ENCODE measurements at regions not wholly inside any gene's neighbourhood (a gene's known extent, or its start where the extent isn't known, plus 50 kb on each side); places are given as distances from the start of the nearest gene placed in this dataset.

GRCh38 chr11:134818516-134818915 lies 406.5 kb upstream of the B3GAT1 start:
- DNase-seq (ENCODE audit: low spot score) = no peak

- no peak for DNase-seq (ENCODE audit: low spot score)
These were observed 403.4 kb upstream of the B3GAT1 start for GRCh38 chr11:134815404-134815803.

- no peak for DNase-seq (ENCODE audit: low spot score)
These were observed 396.0 kb upstream of the B3GAT1 start for GRCh38 chr11:134807997-134808396.

GRCh38 chr11:134802598-134802997 lies 390.6 kb upstream of the B3GAT1 start:
- DNase-seq (ENCODE audit: low spot score) = no peak

- DNase-seq (ENCODE audit: low spot score) = no peak
These were observed 390.1 kb upstream of the B3GAT1 start for GRCh38 chr11:134802116-134802515.

- DNase-seq (ENCODE audit: low spot score) = no peak
These were observed 389.5 kb upstream of the B3GAT1 start for GRCh38 chr11:134801570-134801969.

- no peak for DNase-seq (ENCODE audit: low spot score)
These were observed 388.8 kb upstream of the B3GAT1 start for GRCh38 chr11:134800826-134801225.

GRCh38 chr11:134800130-134800529 lies 388.1 kb upstream of the B3GAT1 start:
- DNase-seq (ENCODE audit: low spot score) = no peak

GRCh38 chr11:134799386-134799785 lies 387.3 kb upstream of the B3GAT1 start:
- DNase-seq (ENCODE audit: low spot score) = no peak

GRCh38 chr11:134797411-134798089 lies 385.5 kb upstream of the B3GAT1 start:
- DNase-seq (ENCODE audit: low spot score) = no peak

GRCh38 chr11:134795017-134795416 lies 383.0 kb upstream of the B3GAT1 start:
- no peak for DNase-seq (ENCODE audit: low spot score)

- no peak for DNase-seq (ENCODE audit: low spot score)
These were observed 382.1 kb upstream of the B3GAT1 start for GRCh38 chr11:134794192-134794591.

GRCh38 chr11:134792677-134793076 lies 380.6 kb upstream of the B3GAT1 start:
- DNase-seq (ENCODE audit: low spot score) = no peak

- DNase-seq (ENCODE audit: low spot score) = no peak
These were observed 380.0 kb upstream of the B3GAT1 start for GRCh38 chr11:134792044-134792443.

GRCh38 chr11:134791102-134791501 lies 379.1 kb upstream of the B3GAT1 start:
- DNase-seq (ENCODE audit: low spot score) = no peak

GRCh38 chr11:134789104-134789503 lies 377.1 kb upstream of the B3GAT1 start:
- peak; percentile 76 for DNase-seq (ENCODE audit: low spot score)

- DNase-seq (ENCODE audit: low spot score) = peak; percentile 64
These were observed 374.6 kb upstream of the B3GAT1 start for GRCh38 chr11:134786636-134787035.

- DNase-seq (ENCODE audit: low spot score) = peak; percentile 53
These were observed 373.7 kb upstream of the B3GAT1 start for GRCh38 chr11:134785660-134786284.

- peak; percentile 59 for DNase-seq (ENCODE audit: low spot score)
These were observed 373.0 kb upstream of the B3GAT1 start for GRCh38 chr11:134785059-134785458.

- DNase-seq (ENCODE audit: low spot score) = no peak
These were observed 372.5 kb upstream of the B3GAT1 start for GRCh38 chr11:134784568-134784967.

- no peak for DNase-seq (ENCODE audit: low spot score)
These were observed 372.0 kb upstream of the B3GAT1 start for GRCh38 chr11:134784046-134784445.

- no peak for DNase-seq (ENCODE audit: low spot score)
These were observed 371.2 kb upstream of the B3GAT1 start for GRCh38 chr11:134783234-134783633.

- no peak for DNase-seq (ENCODE audit: low spot score)
These were observed 369.4 kb upstream of the B3GAT1 start for GRCh38 chr11:134781380-134781866.
